ENCODE measurements at regions not wholly inside any gene's neighbourhood (a gene's known extent, or its start where the extent isn't known, plus 50 kb on each side); places are given as distances from the start of the nearest gene placed in this dataset.

DNA sequence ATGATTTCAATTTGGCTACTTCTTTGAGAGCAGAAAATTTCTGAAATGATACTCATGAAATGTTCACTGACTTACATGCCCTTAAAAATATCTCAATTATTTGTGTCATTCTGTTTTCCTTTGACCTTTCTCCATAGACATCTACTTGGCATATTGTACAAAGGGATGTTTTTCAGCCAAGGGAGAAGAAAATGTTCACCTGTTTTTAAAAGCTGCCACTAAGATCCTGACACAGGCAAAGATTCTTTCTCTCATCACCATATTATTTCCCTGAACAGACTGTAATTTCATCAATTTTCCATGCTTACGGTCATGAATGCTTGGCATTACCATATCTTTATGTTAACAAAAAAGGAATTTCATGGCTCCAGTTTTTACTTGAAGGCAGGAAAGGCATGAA is 67.4 kb upstream of the DBX1 start:
- TF ChIP-seq, protein P1, sequence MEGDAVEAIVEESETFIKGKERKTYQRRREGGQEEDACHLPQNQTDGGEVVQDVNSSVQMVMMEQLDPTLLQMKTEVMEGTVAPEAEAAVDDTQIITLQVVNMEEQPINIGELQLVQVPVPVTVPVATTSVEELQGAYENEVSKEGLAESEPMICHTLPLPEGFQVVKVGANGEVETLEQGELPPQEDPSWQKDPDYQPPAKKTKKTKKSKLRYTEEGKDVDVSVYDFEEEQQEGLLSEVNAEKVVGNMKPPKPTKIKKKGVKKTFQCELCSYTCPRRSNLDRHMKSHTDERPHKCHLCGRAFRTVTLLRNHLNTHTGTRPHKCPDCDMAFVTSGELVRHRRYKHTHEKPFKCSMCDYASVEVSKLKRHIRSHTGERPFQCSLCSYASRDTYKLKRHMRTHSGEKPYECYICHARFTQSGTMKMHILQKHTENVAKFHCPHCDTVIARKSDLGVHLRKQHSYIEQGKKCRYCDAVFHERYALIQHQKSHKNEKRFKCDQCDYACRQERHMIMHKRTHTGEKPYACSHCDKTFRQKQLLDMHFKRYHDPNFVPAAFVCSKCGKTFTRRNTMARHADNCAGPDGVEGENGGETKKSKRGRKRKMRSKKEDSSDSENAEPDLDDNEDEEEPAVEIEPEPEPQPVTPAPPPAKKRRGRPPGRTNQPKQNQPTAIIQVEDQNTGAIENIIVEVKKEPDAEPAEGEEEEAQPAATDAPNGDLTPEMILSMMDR (IDR thresholded peaks at IDR 0.05; ENCODE audit: insufficient read depth, low read length, poor library complexity, severe bottlenecking), result no peak
- no peak for TF ChIP-seq EZH2phosphoT487 (conservative IDR thresholded peaks at IDR 0.05; ENCODE audit: low read length)
